ENCODE measurements at regions not wholly inside any gene's neighbourhood (a gene's known extent, or its start where the extent isn't known, plus 50 kb on each side); places are given as distances from the start of the nearest gene placed in this dataset.

GRCh38 chr1:218634212-218634611 is 289.1 kb downstream of the TGFB2 start:
- Histone ChIP-seq H3K9me3 (no peaks in the 10 kb centered on the region), H3K27me3 (replicated peaks; ENCODE audit: insufficient read depth) (no peaks in the 10 kb centered on the region), H3K4me3 (no peak overlapping the region), H3K4me1 (replicated peaks) (no peaks in the 10 kb centered on the region), H3K36me3 (no peaks in the 10 kb centered on the region), H3K27ac (no peak overlapping the region)
- TF ChIP-seq POLR2AphosphoS5 (IDR thresholded peaks at IDR 0.05): no peak
- no peak for TF ChIP-seq POLR2A (IDR thresholded peaks at IDR 0.05)
- TF ChIP-seq CTCF (IDR thresholded peaks at IDR 0.05): no peak
- intact Hi-C loops (cut with DNase I): no loop called here
- WGBS: 58% methylated on average over 4 of the region's 4 CpGs
- no peak for DNase-seq (ENCODE audit: low spot score)

GRCh38 chr1:218636548-218636947 is 291.4 kb downstream of the TGFB2 start:
- no peak for TF ChIP-seq CTCF (IDR thresholded peaks at IDR 0.05)
- TF ChIP-seq POLR2A (IDR thresholded peaks at IDR 0.05): no peak
- TF ChIP-seq POLR2AphosphoS5 (IDR thresholded peaks at IDR 0.05): no peak
- Histone ChIP-seq H3K4me1 (replicated peaks) (no peaks in the 10 kb centered on the region), H3K36me3 (no peaks in the 10 kb centered on the region), H3K27me3 (replicated peaks; ENCODE audit: insufficient read depth) (no peaks in the 10 kb centered on the region), H3K27ac (no peak overlapping the region), H3K9me3 (no peaks in the 10 kb centered on the region), H3K4me3 (no peak overlapping the region)
- intact Hi-C loops (cut with DNase I): no loop called here
- WGBS: 77% methylated on average over 1 of the region's 1 CpG
- DNase-seq (ENCODE audit: low spot score): no peak

- H3K4me1 ChIP-seq (replicated peaks): no peaks in the 10 kb centered on the region
- DNase-seq (ENCODE audit: low spot score): no peak
- no peaks in the 10 kb centered on the region for H3K9me3 ChIP-seq
- WGBS: 98% methylated on average over 3 of the region's 3 CpGs
- H3K27ac ChIP-seq: no peak overlapping the region
- H3K27me3 ChIP-seq (replicated peaks; ENCODE audit: insufficient read depth): no peaks in the 10 kb centered on the region
- TF ChIP-seq POLR2AphosphoS5 (IDR thresholded peaks at IDR 0.05): no peak
- TF ChIP-seq CTCF (IDR thresholded peaks at IDR 0.05): no peak
- no peak for TF ChIP-seq POLR2A (IDR thresholded peaks at IDR 0.05)
- no peak overlapping the region for H3K4me3 ChIP-seq
- H3K36me3 ChIP-seq: no peaks in the 10 kb centered on the region
- intact Hi-C loops (cut with DNase I): no loop called here
These were observed 295.0 kb downstream of the TGFB2 start for GRCh38 chr1:218640173-218640572.

GRCh38 chr1:218642033-218642948 is 297.2 kb downstream of the TGFB2 start:
- no peak for TF ChIP-seq POLR2AphosphoS5 (IDR thresholded peaks at IDR 0.05)
- no peak for TF ChIP-seq POLR2A (IDR thresholded peaks at IDR 0.05)
- no peak for TF ChIP-seq CTCF (IDR thresholded peaks at IDR 0.05)
- intact Hi-C loops (cut with DNase I): no loop called here
- H3K27ac ChIP-seq: no peak overlapping the region
- 83% methylated on average over 5 of the region's 5 CpGs for WGBS
- no peaks in the 10 kb centered on the region for H3K36me3 ChIP-seq
- H3K4me3 ChIP-seq: no peak overlapping the region
- H3K9me3 ChIP-seq: no peaks in the 10 kb centered on the region
- H3K27me3 ChIP-seq (replicated peaks; ENCODE audit: insufficient read depth): no peaks in the 10 kb centered on the region
- DNase-seq (ENCODE audit: low spot score): no peak
- no peaks in the 10 kb centered on the region for H3K4me1 ChIP-seq (replicated peaks)

GRCh38 chr1:218643281-218643680 is 298.1 kb downstream of the TGFB2 start:
- H3K27me3 ChIP-seq (replicated peaks; ENCODE audit: insufficient read depth): no peaks in the 10 kb centered on the region
- no peak overlapping the region for H3K27ac ChIP-seq
- no peaks in the 10 kb centered on the region for H3K9me3 ChIP-seq
- no peaks in the 10 kb centered on the region for H3K4me1 ChIP-seq (replicated peaks)
- TF ChIP-seq POLR2A (IDR thresholded peaks at IDR 0.05): no peak
- no peak for TF ChIP-seq CTCF (IDR thresholded peaks at IDR 0.05)
- TF ChIP-seq POLR2AphosphoS5 (IDR thresholded peaks at IDR 0.05): no peak
- intact Hi-C loops (cut with DNase I): no loop called here
- WGBS: 76% methylated on average over 4 of the region's 4 CpGs
- no peak for DNase-seq (ENCODE audit: low spot score)
- H3K36me3 ChIP-seq: no peaks in the 10 kb centered on the region
- no peak overlapping the region for H3K4me3 ChIP-seq
